ENCODE measurements at regions not wholly inside any gene's neighbourhood (a gene's known extent, or its start where the extent isn't known, plus 50 kb on each side); places are given as distances from the start of the nearest gene placed in this dataset.

DNA sequence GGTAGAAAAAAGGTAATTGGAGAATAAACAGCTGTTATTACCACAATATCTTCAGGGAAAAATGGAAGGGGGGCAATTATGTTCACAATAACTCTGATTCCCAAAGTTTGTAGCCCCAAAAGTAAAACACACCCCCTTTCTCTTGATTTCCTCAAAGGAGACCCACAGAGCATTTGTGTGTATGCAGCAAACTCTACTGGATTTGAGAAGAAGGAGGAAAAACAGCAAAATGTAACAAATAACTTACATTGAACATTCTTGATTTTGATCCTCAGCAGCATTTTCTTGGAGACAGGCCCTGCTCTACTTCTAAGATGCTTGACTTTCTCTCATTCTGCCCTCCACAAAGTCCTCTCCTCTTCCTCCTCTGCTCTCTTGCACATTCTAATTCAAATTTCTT lies 420.8 kb upstream of the EDIL3 start:
- no peak for DNase-seq (ENCODE audit: low read depth, low spot score)
- no peak overlapping the region for H2AFZ ChIP-seq (ENCODE audit: low read depth, low read length, poor library complexity, severe bottlenecking)
- CTCF ChIA-PET: no interaction called here

DNA sequence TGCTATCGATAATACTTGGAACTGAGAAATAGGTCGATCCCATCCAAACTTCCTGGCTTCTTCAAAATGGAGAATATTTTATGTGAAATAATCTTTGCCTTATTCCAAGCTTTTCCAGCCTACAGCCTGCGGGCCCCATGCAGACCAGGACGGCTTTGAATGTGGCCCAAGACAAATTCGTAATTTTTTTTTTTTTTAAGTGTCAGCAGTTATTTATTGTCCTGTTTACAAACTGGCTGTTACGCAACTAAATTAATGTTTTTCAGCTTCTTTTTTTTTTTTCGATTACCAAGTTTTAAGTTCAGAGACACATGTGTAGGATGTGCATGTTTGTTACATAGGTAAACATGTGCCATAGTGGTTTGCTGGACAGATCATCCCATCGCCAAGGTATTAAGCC lies 411.7 kb upstream of the EDIL3 start:
- no TSS peak for BruUV-seq (replicated peaks)
- Histone ChIP-seq H4K20me1 (ENCODE audit: insufficient read depth) (no peaks in the 10 kb centered on the region), H3K9me3 (ENCODE audit: control insufficient read depth in 1 of 2, insufficient read depth in 1 of 2, low read depth in 1 of 2, low read length in 2 of 2) (no peaks in the 10 kb centered on the region), H3K27me3 (ENCODE audit: insufficient read depth, low read length) (no peaks in the 10 kb centered on the region), H3K9ac (ENCODE audit: low read length) (no peak overlapping the region), H3K36me3 (ENCODE audit: control insufficient read depth in 1 of 2, insufficient read depth in 2 of 2, low read length in 2 of 2) (no peaks in the 10 kb centered on the region), H3K4me1 (ENCODE audit: control insufficient read depth in 1 of 2, insufficient read depth in 2 of 2, low read length in 2 of 2) (no peaks in the 10 kb centered on the region), H3K79me2 (ENCODE audit: insufficient read depth, low read length) (no peaks in the 10 kb centered on the region), H3K4me3 (replicated peaks in 1 of 2; ENCODE audit: low read depth in 1 of 2, low read length in 2 of 2) (no peak overlapping the region), H3K9me2 (ENCODE audit: insufficient read depth) (no peaks in the 10 kb centered on the region), H2AFZ (ENCODE audit: low read depth, low read length, poor library complexity, severe bottlenecking) (no peak overlapping the region), H3K27ac (ENCODE audit: low read depth, low read length) (no peak overlapping the region), H3K4me2 (ENCODE audit: low read length) (no peak overlapping the region)
- ChIA-PET RAD21 (ENCODE audit: low non-redundant PET in 1 of 2, low total read pairs in 2 of 2, uncharacterized antibody in 2 of 2, unreplicated experiment in 2 of 2) (no interaction called here), CTCF (no interaction called here), POLR2A (no interaction called here)
- intact Hi-C loops (cut with micrococcal nuclease): no loop called here
- ATAC-seq: no peak
- no peak for DNase-seq (ENCODE audit: low read depth, low spot score)
- TF ChIP-seq FOSL1 (IDR thresholded peaks at IDR 0.05; ENCODE audit: low read depth) (no peak), EZH2phosphoT487 (IDR thresholded peaks at IDR 0.05; ENCODE audit: borderline replicate concordance) (no peak), EZH2 (IDR thresholded peaks at IDR 0.05) (no peak), POLR2AphosphoS5 (IDR thresholded peaks at IDR 0.05; ENCODE audit: low read depth, low read length) (no peak), POLR2A (IDR thresholded peaks at IDR 0.05; ENCODE audit: borderline replicate concordance, extremely low read depth, insufficient read depth, insufficient read length) (no peak), CTCF (IDR thresholded peaks at IDR 0.05 in 2 of 3, conservative IDR thresholded peaks at IDR 0.05 in 1 of 3; ENCODE audit: borderline replicate concordance in 1 of 3, insufficient read depth in 1 of 3, low read depth in 2 of 3, low read length in 2 of 3) (no peak), ELF1 (IDR thresholded peaks at IDR 0.05; ENCODE audit: borderline replicate concordance, low read depth) (no peak), ZFX (IDR thresholded peaks at IDR 0.05) (no peak), SP1 (IDR thresholded peaks at IDR 0.05; ENCODE audit: low read depth) (no peak), SRF (IDR thresholded peaks at IDR 0.05; ENCODE audit: low read depth) (no peak)

More for the DNA sequence above, 420.8 kb upstream of the EDIL3 start:
- Histone ChIP-seq H3K4me3 (replicated peaks in 1 of 2; ENCODE audit: low read depth in 1 of 2, low read length in 2 of 2) (no peak overlapping the region), H4K20me1 (ENCODE audit: insufficient read depth) (no peaks in the 10 kb centered on the region), H3K36me3 (ENCODE audit: control insufficient read depth in 1 of 2, insufficient read depth in 2 of 2, low read length in 2 of 2) (no peaks in the 10 kb centered on the region), H3K4me2 (ENCODE audit: low read length) (no peak overlapping the region), H3K79me2 (ENCODE audit: insufficient read depth, low read length) (no peaks in the 10 kb centered on the region), H3K9ac (ENCODE audit: low read length) (no peak overlapping the region), H3K9me3 (ENCODE audit: control insufficient read depth in 1 of 2, insufficient read depth in 1 of 2, low read depth in 1 of 2, low read length in 2 of 2) (no peaks in the 10 kb centered on the region), H3K9me2 (ENCODE audit: insufficient read depth) (no peaks in the 10 kb centered on the region), H3K4me1 (ENCODE audit: control insufficient read depth in 1 of 2, insufficient read depth in 2 of 2, low read length in 2 of 2) (no peaks in the 10 kb centered on the region), H3K27me3 (ENCODE audit: insufficient read depth, low read length) (no peaks in the 10 kb centered on the region), H3K27ac (ENCODE audit: low read depth, low read length) (no peak overlapping the region)
- intact Hi-C loops (cut with micrococcal nuclease): no loop called here
- ChIA-PET RAD21 (ENCODE audit: low non-redundant PET in 1 of 2, low total read pairs in 2 of 2, uncharacterized antibody in 2 of 2, unreplicated experiment in 2 of 2) (no interaction called here), POLR2A (no interaction called here)
- TF ChIP-seq EZH2phosphoT487 (IDR thresholded peaks at IDR 0.05; ENCODE audit: borderline replicate concordance): no peak
- no peak for TF ChIP-seq FOSL1 (IDR thresholded peaks at IDR 0.05; ENCODE audit: low read depth)
- TF ChIP-seq MAX (IDR thresholded peaks at IDR 0.05): no peak
- TF ChIP-seq CBX3 (IDR thresholded peaks at IDR 0.05; ENCODE audit: low read depth): no peak
- TF ChIP-seq SIN3A (IDR thresholded peaks at IDR 0.05; ENCODE audit: low read depth): no peak
- TF ChIP-seq TCF7L2 (IDR thresholded peaks at IDR 0.05; ENCODE audit: borderline replicate concordance, extremely low read depth, insufficient read depth, insufficient read length): no peak
- TF ChIP-seq ZNF274 (IDR thresholded peaks at IDR 0.05; ENCODE audit: low read depth, low read length): no peak
- no peak for TF ChIP-seq YY1 (IDR thresholded peaks at IDR 0.05; ENCODE audit: extremely low read depth, insufficient replicate concordance, low read depth, low read length)
- TF ChIP-seq, protein P1, sequence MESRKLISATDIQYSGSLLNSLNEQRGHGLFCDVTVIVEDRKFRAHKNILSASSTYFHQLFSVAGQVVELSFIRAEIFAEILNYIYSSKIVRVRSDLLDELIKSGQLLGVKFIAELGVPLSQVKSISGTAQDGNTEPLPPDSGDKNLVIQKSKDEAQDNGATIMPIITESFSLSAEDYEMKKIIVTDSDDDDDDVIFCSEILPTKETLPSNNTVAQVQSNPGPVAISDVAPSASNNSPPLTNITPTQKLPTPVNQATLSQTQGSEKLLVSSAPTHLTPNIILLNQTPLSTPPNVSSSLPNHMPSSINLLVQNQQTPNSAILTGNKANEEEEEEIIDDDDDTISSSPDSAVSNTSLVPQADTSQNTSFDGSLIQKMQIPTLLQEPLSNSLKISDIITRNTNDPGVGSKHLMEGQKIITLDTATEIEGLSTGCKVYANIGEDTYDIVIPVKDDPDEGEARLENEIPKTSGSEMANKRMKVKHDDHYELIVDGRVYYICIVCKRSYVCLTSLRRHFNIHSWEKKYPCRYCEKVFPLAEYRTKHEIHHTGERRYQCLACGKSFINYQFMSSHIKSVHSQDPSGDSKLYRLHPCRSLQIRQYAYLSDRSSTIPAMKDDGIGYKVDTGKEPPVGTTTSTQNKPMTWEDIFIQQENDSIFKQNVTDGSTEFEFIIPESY (IDR thresholded peaks at IDR 0.05; ENCODE audit: extremely low read depth, insufficient replicate concordance, low read length): no peak
- ATAC-seq: no peak
- BruUV-seq (replicated peaks): no TSS peak

All from HCT116 (cell line).